ENCODE measurements at regions not wholly inside any gene's neighbourhood (a gene's known extent, or its start where the extent isn't known, plus 50 kb on each side); places are given as distances from the start of the nearest gene placed in this dataset.
"Not testable (repeated sequence)": the region's sequence is repeated elsewhere in the genome, so short reads cannot be mapped to it uniquely, and the experiment has no call there.

DNA sequence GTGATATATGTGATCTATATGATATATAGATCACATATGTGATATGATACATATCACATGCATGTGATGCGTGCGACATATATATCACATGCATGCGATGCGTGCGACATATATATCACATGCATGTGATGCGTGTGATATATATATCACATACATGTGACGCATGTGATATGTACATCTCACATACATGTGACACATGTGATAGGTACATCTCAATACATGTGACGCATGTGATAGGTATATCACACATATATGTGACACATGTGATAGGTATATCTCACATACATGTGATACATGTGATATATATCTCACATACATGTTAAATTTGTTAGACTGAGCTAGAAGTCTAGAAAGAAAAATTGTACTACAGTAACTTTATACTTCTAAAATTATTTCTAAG is 1095.9 kb downstream of the EFNA5 start:
- DNase-seq (no peak), ATAC-seq (no peak)

DNA sequence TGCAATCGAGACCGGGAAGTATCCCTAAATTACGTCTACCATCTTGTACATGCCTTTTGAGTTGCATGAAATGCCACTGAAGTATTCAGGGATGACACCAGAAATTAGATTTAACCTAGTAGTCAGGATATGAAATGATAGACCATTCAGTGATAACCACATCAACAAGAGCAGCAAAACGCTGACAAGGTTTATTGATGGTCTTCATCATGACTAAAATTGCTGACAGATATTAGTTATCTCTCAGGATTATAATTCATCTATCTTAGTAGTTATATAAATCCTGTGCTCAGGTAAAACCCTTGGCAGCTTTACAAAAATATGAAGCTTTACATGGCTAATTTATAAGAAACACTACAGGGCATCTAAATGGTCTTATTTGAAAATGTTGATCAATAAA is 1104.7 kb downstream of the EFNA5 start:
- ATAC-seq: no peak

DNA sequence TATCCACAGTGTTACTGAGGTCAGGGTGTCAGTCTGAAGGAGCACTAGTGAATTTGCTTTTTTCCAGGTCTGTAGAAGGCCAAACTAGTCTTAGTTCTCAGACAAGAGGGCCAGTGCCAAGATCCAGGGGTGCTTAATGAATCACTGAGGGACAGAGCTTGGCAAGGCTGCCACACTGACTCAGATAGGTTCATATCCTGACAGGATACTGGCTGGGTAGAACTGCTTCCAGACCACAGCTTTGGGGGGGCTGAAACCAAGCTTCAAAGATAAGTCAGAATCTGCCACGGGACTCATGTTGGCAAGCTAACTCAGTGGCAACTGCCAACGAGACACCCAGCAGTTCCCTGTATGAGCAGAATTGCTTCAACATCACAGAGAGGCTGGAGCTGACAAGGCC is 1125.4 kb downstream of the EFNA5 start:
- ATAC-seq (no peak), DNase-seq (no peak)

More for the DNA sequence above, 1104.7 kb downstream of the EFNA5 start:
- no peak for DNase-seq

DNA sequence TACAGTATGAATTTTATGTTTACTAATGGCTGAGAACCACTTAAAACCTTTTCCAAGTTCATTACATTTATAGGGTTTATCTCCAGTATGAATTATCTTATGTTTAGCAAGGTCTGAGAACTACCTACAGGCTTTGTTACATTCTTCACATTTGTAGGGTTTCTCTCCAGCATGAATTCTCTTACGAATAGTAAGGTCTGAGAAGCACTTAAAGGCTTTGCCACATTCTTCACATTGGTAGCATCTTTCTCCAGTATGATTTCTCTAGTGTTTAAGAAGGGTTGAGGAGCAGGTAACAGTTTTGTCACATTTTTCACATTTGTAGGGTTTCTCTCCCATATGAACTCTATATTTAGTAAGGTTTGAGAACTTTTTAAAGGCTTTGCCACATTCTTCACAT is 1127.4 kb downstream of the EFNA5 start:
- no peak for ATAC-seq
- DNase-seq: no peak

DNA sequence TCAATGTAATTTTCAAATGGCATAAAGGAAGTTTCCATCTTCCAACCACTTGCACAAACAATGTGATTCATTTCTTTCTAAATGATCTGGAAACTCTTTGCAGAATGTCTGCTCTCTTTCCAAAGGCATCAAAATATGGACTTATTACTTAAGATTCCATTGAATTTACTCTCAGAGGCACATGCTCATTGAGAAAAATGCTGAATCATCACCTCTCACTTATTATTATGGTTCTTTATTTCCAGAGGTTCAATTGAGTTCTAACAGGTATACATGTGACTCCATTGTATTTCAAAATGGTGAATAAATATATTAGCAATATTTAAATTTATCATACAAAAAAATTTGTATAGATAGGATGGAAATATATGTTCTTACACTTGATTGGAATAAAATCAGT is 1140.6 kb downstream of the EFNA5 start:
- ATAC-seq (no peak), DNase-seq (no peak)

DNA sequence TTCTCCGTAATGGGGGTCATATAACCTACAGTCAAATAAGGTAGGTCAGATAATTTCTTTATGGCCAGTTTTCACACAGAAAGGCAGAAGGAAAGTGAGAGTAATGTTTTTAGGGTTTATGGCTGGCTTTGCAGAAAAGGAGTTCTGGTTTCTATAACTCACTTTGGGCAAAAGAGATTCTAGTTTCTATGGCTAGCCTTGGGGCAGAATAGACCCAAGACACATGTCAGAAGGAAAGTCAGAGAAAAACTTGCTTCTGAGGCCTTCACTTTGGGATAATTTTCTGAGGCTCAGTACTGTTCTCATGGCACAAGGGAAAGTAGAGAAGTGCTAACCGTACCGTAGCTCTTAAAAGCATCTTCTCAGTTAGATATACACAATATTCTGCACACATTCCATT is 1145.3 kb downstream of the EFNA5 start:
- ATAC-seq (no peak), DNase-seq (no peak)

DNA sequence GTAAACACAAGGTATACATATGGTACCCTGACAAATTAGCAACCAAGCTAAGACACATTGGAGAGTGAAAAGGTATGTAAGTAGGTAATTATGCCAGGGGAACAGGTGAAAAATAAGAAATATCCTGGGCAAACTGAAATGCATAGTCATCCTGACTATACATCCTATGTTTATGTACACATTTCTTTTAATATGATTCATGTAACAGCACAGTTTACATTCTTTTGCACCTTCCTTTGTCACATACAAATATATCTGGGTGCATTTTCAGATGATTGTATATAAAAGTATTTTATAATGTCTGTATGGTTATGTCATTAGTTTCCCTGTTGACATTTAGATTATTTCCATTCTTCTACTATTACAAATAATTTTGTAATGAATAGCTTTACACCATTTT is 1146.9 kb downstream of the EFNA5 start:
- no peak for DNase-seq
- no peak for ATAC-seq

DNA sequence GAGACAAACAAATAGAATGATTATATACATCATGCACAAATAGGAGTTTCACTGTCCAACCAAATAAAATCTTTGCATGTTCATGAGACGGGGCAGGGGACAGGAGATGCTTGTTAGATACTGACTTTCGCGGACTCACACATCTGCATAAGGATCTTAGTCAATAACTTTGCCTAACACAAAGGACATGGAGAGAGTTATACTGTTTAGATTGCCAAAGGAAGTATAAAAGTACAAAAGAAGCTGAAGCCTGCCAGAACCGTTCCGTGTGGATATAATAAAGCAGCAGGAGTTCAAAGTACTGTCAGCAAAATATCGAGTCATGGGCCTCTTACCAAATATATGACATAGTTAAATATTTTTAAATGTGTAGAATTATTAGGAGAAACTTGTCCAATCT is 1148.4 kb downstream of the EFNA5 start:
- DNase-seq (no peak), ATAC-seq (no peak)

DNA sequence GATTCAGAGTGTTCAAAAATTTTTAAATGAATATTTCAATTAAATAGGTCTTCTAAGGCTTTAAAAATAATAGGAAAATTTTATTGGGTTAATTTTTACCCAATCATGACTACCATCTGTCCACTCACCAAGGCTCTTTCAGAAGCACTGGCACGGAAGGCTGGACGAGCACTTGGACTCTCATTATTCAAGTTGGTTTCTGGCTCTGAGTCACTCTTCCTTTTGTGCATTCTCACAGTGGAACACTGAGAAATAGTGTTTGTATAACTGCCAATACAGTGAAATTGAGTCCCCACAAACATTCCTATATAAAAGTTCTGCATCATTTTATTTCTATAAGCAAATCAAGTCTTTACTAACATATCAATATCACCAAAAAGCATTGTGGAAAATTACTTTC is 1149.0 kb downstream of the EFNA5 start:
- no peak for ATAC-seq

DNA sequence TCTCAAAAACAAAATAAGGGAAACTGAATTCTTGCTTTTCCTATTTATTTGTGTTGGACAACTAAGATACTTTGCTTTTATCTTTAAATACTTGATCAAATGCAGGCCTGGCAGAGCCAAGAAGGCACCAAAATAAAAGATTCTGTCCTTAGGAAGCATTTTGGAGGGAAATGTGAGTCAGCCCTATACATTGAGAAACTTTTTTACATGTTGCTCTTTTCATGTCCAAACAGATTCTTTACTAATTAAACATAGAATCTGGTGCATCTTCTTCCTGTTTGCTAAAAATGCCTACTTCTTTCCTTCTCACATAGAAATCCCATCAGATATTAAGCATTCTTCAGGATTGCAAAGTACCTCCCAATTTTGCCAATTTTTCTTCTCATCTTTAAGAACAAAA is 1160.4 kb downstream of the EFNA5 start:
- ATAC-seq (no peak), DNase-seq (no peak)

More for the DNA sequence above, 1149.0 kb downstream of the EFNA5 start:
- DNase-seq: no peak

DNA sequence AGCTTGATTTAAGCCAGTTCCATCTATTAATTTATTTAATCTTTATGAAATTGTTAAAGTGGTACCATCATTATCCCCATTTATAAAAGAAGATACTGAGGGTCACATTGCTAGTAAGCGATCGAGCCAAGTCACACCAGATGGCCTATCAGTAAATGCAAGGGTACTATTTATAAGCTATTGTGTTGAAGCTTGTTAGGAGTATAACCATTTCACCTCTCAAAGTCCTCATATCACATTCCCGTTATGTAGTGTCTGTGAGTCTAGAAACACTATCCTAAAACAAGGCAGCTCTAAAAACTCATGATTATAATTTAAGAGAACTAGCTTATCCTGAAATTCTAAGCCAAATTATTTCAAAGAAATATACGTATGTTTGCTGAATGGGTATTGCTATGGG is 1161.8 kb downstream of the EFNA5 start:
- no peak for DNase-seq
- ATAC-seq: no peak

DNA sequence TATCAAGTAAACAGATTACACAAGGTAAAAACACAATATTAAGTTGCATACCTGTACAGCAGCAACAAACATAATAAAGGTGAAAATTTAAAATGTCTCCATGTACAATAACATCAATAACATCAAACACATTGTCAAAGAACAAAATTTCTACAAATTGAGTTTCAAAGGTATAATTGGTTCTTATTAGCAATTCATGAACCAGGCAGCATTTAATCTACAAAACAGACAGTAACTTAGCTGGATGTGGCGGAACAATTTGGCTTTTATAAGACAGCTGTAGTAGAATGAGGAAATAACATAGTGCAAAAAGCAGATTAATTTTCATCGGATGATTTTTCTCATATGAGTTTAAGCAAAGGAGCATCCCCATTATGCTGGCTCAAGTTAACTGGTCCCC is 1176.8 kb downstream of the EFNA5 start:
- no peak for ATAC-seq
- no peak for DNase-seq

DNA sequence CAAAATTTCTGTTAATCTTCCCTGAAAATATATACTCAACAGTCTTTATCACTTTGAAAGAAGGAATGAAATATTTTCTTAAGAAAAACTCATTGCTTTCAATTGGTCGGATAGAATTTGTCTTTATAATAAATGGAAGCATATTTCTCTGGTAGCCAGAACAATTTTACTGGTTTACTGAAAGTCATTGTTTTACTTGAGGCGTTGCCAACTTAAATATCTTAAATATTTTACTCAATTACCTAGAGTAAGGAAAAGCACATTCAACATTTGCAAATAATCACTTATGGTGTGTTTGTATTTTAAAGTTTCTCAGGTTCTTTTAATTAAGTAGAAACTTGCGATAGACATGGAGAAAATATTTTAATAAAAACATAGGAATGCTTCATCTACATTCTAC is 1181.7 kb downstream of the EFNA5 start:
- no peak for DNase-seq
- ATAC-seq: no peak

DNA sequence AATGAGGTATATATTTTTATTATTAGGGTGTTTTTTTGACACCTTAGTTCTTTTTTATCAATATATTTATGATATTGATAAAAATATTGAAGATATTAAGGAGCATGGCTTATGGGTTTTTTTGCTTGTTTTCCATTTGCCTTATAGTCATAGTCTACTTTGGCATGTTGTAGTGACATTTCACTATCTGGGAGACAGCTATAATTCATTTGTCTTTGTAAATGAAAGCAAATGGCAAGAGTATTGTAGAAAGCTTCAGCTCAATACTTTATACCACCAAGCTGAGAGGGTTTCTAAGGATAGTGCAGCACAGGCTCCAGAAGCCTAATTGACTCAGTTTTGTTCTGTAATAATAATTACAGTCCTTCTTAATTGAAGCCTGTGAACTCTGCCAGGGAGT is 1182.3 kb downstream of the EFNA5 start:
- ATAC-seq: no peak
- DNase-seq: no peak

DNA sequence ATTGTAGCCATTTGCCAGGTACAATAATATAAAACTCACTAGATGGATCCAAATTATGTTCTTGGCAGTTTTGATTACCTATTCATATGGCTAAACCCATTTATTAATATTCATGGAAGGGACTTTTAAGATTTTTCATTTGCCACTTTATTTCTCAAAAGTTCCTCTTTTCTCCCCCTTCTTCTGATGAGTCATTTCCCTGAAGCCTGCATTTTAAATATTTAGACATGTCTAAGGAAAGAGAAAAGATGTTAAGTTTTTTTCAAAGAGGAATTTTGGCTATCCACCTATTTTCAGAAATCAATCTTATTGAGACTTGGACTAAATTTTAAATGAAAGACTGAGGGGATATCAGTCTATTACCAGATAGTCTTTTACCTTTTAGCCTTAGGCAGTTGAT is 1189.4 kb downstream of the EFNA5 start:
- DNase-seq: no peak

DNA sequence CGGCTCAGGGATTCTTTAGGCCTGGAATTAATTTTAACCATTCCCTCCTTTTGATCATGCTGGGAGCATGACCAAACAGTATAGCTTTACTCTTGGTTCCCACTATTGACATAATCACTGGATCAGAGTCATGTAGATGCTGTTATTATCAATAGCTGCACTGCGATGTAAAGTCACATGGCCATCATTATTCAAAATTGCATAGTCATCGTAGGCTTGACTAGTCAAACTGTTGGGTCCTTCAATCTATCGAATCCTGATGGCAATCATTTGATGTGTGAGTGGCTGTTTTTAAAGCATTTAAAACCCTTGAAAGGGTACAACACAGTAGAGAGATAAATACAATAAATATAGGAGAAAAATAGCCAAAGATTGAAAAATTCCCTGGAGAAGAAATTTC is 1194.1 kb downstream of the EFNA5 start:
- DNase-seq: no peak
- no peak for ATAC-seq

More for the DNA sequence above, 1189.4 kb downstream of the EFNA5 start:
- ATAC-seq: no peak

DNA sequence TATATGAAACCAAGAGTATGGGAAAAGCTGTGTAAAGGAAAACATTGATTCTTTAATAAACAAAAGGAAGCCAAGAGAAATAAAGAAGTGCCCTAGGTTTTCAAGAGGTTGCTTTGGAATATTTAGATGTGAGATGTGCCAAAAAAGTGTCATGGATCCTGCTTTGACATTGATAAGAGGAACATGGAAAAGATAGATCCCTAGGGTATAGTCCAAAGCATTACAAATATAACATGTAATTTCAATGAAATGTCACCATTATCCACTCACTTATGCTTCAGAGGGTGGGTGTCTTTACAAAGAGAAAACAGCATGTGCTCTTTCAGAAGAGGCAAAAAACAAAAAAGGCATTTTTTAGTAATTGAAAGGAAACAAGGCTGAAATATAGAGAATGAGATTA is 1196.7 kb downstream of the EFNA5 start:
- ATAC-seq (no peak), DNase-seq (no peak)

DNA sequence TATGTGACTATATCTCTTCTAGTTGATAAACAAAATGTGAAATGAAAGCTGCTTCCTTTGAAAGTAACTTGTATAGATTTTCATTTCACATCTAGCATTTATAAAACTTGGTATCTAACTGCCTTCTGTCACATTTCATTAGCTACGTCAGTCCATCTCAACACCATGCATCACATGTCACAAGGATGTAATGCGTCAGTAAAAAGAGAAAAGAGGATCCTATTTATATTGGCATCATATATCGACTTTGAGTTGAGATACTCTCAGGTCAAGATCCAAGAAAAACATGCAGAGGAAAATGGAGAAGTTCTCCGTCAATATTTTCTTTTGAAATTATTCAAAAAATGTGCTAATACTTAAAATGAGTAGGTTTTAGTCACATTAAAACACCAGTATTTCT is 1211.2 kb downstream of the EFNA5 start:
- DNase-seq: no peak
- ATAC-seq: no peak

DNA sequence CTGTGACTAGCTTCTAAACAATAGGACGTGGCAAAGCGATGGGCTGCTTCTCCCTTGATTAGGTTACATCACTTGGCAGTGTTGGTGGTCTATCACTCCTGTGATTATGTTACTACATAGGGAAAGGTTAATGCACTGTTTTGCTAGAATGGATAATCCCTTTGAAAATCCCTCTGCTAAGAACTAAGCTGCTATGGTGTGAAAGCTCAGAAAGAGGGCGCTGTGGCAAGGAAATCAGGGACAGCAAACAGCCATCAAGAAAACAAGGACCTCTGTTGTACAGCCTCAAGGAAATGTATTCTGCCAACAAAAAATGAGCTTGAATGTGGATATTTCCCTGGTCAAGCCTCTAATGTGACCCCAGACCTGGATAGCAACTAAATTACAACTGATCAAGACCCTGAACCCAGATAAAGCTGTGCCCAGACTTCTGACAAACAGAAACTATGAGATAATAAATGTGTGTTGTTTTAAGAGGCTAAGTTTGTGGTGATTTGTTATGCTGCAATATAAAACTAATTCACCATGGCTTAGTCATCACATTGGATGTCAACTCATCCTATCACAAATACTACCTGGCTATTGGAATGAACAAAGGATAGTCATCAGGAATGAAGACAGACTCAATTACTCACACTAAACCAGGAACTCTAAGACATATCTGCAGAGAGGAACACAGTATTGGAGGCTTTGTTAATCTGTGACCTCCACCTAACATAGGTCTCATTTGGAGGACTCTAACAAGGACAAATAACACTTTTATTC is 1215.9 kb downstream of the EFNA5 start:
- no peak for DNase-seq
- ATAC-seq: no peak

DNA sequence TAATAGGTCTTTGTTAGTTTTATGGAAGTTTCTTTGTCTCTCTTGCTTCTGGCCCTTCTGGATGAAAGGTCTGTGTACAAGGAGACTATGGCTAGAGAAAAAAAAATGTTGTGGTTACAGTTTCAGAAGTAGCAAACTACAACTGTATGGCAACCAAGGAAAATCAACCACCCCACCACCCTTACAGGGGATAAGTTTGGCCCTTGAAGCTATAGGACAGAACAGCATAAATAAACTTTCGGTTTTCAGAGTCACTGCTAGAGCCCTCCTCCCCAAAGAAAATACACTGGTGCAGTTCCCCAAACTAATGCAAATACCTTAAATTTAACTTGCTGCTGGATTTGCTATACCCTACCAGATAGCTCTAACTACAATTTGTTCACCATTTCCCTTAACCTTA is 1216.7 kb downstream of the EFNA5 start:
- no peak for DNase-seq

DNA sequence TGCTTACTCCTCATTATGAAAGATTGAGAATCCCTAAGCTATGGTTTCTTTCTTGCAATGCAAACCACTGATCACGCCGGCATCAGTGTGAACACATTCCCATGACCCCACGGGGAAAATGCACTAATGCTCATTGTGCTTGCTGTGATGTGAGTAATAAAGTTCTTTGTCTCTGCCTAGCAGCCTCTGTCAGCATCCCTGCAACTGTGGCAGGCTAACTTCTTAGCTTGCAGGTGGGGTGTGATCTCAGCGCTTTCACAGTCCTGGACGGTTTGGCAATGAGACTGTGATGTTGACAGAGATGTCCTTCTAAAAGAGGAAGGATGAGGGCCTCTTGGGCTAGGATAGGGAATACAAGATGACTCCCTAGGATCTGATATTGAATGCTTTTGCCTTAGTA is 1218.7 kb downstream of the EFNA5 start:
- DNase-seq: no peak
- no peak for ATAC-seq

More for the DNA sequence above, 1216.7 kb downstream of the EFNA5 start:
- no peak for ATAC-seq

DNA sequence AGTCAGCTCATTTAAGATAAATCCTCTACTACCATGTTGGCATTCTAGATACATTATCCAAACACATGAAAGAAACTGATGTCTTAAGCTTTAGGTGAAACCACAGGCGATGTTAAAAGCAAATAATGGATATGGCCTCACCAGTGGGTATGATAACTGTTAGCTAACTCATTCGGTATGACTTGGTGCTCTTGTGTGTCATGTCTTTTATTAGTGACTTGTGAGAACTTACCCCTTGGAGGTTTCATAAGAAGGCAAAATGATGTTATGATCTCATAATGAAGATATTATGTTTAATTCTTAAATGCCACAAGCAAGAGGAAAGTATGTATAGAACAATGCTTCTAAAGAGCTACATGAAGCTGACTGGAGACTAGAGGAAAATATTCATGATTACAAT is 1227.0 kb downstream of the EFNA5 start:
- ATAC-seq (no peak), DNase-seq (no peak)

DNA sequence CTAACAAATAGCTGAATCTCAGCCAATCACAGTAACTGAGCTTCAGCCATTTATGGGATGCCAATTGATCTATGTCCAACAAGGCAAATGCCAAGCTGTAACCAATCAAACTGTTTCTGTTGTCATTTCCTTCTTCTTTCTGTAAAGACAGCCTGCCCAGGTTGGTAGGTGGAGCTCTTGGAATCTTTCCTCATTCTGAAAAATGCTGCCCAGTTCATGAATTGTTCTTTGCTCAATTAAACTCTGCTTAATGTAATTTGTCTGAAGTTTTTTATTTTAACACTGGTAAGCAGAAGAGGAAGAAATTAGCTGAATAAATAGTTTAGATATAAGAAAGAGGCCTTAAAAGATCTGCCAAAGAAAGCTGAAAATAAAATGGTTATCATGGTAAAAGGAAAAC is 1235.6 kb downstream of the EFNA5 start:
- no peak for ATAC-seq
- DNase-seq: no peak

DNA sequence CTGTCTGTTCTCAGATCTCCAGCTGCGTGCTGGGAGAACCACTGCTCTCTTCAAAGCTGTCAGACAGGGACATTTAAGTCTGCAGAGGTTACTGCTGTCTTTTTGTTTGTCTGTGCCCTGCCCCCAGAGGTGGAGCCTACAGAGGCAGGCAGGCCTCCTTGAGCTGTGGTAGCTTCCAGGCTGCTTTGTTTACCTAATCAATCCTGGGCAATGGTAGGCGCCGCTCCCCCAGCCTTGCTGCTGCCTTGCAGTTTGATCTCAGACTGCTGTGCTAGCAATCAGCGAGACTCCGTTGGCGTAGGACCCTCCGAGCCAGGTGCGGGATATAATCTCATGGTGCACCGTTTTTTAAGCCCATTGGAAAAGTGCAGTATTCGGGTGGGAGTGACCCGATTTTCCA is 1240.0 kb downstream of the EFNA5 start:
- ATAC-seq, DNase-seq: not testable (repeated sequence)
